Type B pancreatic cell (in vitro differentiated cells): ENCODE measurements at regions not wholly inside any gene's neighbourhood (a gene's known extent, or its start where the extent isn't known, plus 50 kb on each side); places are given as distances from the start of the nearest gene placed in this dataset.

Experiments
- DNase-seq: peaks from one replicate; pipeline ENCODE4 v3.0.0; 2021; ENCODE audit warnings: mixed read lengths; ENCODE audit not compliant: unreplicated experiment; ENCODE audit errors: extremely low spot score
- H3K27ac Mint-ChIP-seq: 2 replicates; pipeline ENCODE4 v1.8.0; 2021; ENCODE audit warnings: mild to moderate bottlenecking, mixed read lengths
- H3K27me3 Mint-ChIP-seq: 2 replicates; pipeline ENCODE4 v1.8.0; 2021; ENCODE audit warnings: mixed read lengths
- H3K36me3 Mint-ChIP-seq: 2 replicates; pipeline ENCODE4 v1.8.0; 2021; ENCODE audit warnings: mixed read lengths
- H3K4me1 Mint-ChIP-seq: one replicate; pipeline ENCODE4 v1.8.0; 2021; ENCODE audit warnings: mixed read lengths; ENCODE audit not compliant: unreplicated experiment
- H3K4me3 Mint-ChIP-seq: 2 replicates; pipeline ENCODE4 v1.8.0; 2021; ENCODE audit warnings: mild to moderate bottlenecking, mixed read lengths
- H3K9me3 Mint-ChIP-seq: 2 replicates; pipeline ENCODE4 v1.8.0; 2021; ENCODE audit warnings: mixed read lengths
- TF ChIP-seq, protein P1 (sequence below): fragments of 200-600 bp; sonication (generic); conservative IDR thresholded peaks from 2 replicates; pipeline ENCODE4 v1.5.0; 2021; ENCODE audit warnings: antibody characterized with exemption, mild to moderate bottlenecking

GRCh38 chr14:25521616-25522015 lies 471.7 kb upstream of the STXBP6 start:
- no peaks in the 10 kb centered on the region for H3K36me3 Mint-ChIP-seq
- no peaks in the 10 kb centered on the region for H3K27me3 Mint-ChIP-seq
- DNase-seq = no peak
- TF ChIP-seq, protein P1, sequence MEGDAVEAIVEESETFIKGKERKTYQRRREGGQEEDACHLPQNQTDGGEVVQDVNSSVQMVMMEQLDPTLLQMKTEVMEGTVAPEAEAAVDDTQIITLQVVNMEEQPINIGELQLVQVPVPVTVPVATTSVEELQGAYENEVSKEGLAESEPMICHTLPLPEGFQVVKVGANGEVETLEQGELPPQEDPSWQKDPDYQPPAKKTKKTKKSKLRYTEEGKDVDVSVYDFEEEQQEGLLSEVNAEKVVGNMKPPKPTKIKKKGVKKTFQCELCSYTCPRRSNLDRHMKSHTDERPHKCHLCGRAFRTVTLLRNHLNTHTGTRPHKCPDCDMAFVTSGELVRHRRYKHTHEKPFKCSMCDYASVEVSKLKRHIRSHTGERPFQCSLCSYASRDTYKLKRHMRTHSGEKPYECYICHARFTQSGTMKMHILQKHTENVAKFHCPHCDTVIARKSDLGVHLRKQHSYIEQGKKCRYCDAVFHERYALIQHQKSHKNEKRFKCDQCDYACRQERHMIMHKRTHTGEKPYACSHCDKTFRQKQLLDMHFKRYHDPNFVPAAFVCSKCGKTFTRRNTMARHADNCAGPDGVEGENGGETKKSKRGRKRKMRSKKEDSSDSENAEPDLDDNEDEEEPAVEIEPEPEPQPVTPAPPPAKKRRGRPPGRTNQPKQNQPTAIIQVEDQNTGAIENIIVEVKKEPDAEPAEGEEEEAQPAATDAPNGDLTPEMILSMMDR = no peak
- no peak overlapping the region for H3K27ac Mint-ChIP-seq
- H3K9me3 Mint-ChIP-seq = no peaks in the 10 kb centered on the region
- H3K4me3 Mint-ChIP-seq = no peak overlapping the region
- no peaks in the 10 kb centered on the region for H3K4me1 Mint-ChIP-seq

- no peaks in the 10 kb centered on the region for H3K4me1 Mint-ChIP-seq
- no peak overlapping the region for H3K27ac Mint-ChIP-seq
- H3K9me3 Mint-ChIP-seq = no peaks in the 10 kb centered on the region
- no peaks in the 10 kb centered on the region for H3K27me3 Mint-ChIP-seq
- no peaks in the 10 kb centered on the region for H3K36me3 Mint-ChIP-seq
- no peak overlapping the region for H3K4me3 Mint-ChIP-seq
- TF ChIP-seq, protein P1 = no peak
- no peak for DNase-seq
These were observed 470.9 kb upstream of the STXBP6 start for GRCh38 chr14:25520821-25521220.

DNA sequence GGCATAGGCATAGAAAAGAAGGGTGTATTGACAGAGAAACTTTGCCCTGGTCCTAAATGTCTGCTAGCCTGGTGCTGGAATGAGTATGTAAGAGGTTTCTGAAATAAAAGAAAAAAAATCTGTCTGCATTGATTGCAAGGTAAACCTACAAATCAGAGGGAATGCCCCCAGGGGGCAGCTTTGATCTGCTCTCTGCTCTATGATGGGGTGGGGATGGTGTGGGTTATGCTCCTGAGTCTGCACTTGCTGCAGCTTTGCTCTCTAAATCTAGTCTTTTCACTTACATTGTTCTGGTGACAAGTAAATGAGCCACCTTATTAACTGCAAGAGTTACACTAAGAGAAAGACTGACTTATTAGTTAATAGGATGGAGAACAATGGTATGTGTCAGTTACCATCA lies 468.4 kb upstream of the STXBP6 start:
- Mint-ChIP-seq H3K36me3 (no peaks in the 10 kb centered on the region), H3K4me3 (no peak overlapping the region), H3K9me3 (peaks cover 1% of the 10 kb centered on the region), H3K27me3 (no peaks in the 10 kb centered on the region), H3K4me1 (no peaks in the 10 kb centered on the region), H3K27ac (no peak overlapping the region)
- DNase-seq = no peak
- TF ChIP-seq, protein P1 = no peak

- no peak overlapping the region for H3K27ac Mint-ChIP-seq
- DNase-seq = no peak
- H3K36me3 Mint-ChIP-seq = no peaks in the 10 kb centered on the region
- TF ChIP-seq, protein P1 = no peak
- H3K27me3 Mint-ChIP-seq = no peaks in the 10 kb centered on the region
- H3K4me1 Mint-ChIP-seq = no peaks in the 10 kb centered on the region
- no peak overlapping the region for H3K4me3 Mint-ChIP-seq
- H3K9me3 Mint-ChIP-seq = peaks cover 8% of the 10 kb centered on the region
These were observed 466.9 kb upstream of the STXBP6 start for GRCh38 chr14:25516838-25517237.

DNA sequence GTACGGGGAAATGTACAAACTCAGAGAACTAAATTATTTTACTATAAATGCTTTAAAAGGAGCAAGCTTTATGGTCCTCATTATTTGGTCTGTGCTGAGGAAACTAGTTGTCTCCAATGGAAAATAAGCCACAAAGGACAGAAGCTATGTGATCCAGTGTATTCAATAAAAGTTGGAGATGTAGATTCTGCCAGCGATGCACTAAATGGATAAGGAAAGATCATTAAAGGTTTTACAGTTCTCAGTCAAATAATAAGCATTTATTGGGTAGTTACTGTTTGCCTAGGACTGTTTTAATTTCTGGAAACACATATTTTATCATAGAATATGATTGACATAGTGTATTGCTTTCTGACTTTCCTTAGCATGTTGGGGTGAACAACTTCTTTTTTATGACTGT lies 458.9 kb upstream of the STXBP6 start:
- DNase-seq = no peak
- Mint-ChIP-seq H3K4me1 (no peaks in the 10 kb centered on the region), H3K27ac (no peak overlapping the region), H3K27me3 (no peaks in the 10 kb centered on the region), H3K36me3 (no peaks in the 10 kb centered on the region), H3K9me3 (peaks cover 8% of the 10 kb centered on the region), H3K4me3 (no peak overlapping the region)
- TF ChIP-seq, protein P1 = no peak

DNA sequence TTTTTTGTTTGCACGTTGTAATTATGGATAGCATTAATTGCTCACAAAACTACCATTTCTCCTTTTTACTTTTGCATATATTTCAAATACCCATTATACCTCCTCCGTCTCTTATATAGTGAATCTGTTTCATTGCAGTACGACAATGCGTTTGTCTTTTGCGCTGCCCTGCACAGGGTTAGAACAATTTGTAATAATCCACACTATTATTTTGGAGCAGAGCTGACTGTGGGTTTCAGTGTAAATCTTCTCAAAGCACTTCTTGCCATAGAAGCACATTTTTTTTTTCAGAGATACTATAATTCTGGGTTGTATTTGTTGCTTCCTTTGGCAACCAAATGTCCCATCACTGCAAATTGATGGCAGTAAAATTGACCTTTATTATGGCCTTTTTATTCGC lies 451.8 kb upstream of the STXBP6 start:
- no peaks in the 10 kb centered on the region for H3K4me1 Mint-ChIP-seq
- H3K9me3 Mint-ChIP-seq = peaks cover 4% of the 10 kb centered on the region
- no peaks in the 10 kb centered on the region for H3K27me3 Mint-ChIP-seq
- no peak overlapping the region for H3K27ac Mint-ChIP-seq
- no peak overlapping the region for H3K4me3 Mint-ChIP-seq
- TF ChIP-seq, protein P1 = no peak
- no peak for DNase-seq
- no peaks in the 10 kb centered on the region for H3K36me3 Mint-ChIP-seq
